ENCODE measurements at regions not wholly inside any gene's neighbourhood (a gene's known extent, or its start where the extent isn't known, plus 50 kb on each side); places are given as distances from the start of the nearest gene placed in this dataset.

DNA sequence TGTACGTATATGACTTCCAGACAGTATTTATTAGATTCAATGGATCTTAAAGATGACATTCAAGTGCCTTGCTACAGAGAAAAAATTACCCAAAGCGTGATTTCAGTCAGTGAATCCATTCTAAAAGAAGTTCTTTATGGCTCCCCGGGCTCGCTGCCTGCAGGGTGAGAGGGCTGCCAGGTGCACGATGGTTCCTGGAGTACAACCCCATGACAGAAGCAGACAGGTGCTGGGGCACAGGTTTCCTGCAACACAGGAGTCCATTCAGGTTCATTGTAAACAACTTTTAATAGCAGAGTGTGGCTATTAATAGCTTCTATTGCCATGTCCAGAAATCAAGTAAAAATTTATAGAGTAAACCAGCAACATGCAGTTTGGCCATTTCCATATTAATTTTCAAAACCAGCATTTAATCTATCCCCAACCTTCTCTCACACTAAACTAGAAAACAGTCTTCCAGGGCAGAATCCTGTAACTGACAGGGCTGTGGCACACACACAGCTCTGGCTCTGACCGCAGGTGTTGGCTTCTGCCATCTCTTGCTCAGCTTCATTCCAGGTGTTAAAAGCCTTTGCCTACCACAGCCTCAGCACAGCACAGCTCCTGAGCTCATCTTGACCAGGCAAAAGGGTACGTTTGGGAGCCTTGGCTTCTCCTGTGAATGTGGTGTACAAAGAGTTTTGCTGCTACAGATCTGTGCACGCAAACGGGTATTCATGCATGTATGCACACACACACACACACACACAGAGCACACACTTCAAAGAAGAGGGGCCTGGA, 185.9 kb downstream of the MEX3B start:
- TF ChIP-seq, protein P1, sequence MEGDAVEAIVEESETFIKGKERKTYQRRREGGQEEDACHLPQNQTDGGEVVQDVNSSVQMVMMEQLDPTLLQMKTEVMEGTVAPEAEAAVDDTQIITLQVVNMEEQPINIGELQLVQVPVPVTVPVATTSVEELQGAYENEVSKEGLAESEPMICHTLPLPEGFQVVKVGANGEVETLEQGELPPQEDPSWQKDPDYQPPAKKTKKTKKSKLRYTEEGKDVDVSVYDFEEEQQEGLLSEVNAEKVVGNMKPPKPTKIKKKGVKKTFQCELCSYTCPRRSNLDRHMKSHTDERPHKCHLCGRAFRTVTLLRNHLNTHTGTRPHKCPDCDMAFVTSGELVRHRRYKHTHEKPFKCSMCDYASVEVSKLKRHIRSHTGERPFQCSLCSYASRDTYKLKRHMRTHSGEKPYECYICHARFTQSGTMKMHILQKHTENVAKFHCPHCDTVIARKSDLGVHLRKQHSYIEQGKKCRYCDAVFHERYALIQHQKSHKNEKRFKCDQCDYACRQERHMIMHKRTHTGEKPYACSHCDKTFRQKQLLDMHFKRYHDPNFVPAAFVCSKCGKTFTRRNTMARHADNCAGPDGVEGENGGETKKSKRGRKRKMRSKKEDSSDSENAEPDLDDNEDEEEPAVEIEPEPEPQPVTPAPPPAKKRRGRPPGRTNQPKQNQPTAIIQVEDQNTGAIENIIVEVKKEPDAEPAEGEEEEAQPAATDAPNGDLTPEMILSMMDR (conservative IDR thresholded peaks at IDR 0.05; ENCODE audit: low read depth in 2 of 2) = no peak
- TF ChIP-seq, protein P2, sequence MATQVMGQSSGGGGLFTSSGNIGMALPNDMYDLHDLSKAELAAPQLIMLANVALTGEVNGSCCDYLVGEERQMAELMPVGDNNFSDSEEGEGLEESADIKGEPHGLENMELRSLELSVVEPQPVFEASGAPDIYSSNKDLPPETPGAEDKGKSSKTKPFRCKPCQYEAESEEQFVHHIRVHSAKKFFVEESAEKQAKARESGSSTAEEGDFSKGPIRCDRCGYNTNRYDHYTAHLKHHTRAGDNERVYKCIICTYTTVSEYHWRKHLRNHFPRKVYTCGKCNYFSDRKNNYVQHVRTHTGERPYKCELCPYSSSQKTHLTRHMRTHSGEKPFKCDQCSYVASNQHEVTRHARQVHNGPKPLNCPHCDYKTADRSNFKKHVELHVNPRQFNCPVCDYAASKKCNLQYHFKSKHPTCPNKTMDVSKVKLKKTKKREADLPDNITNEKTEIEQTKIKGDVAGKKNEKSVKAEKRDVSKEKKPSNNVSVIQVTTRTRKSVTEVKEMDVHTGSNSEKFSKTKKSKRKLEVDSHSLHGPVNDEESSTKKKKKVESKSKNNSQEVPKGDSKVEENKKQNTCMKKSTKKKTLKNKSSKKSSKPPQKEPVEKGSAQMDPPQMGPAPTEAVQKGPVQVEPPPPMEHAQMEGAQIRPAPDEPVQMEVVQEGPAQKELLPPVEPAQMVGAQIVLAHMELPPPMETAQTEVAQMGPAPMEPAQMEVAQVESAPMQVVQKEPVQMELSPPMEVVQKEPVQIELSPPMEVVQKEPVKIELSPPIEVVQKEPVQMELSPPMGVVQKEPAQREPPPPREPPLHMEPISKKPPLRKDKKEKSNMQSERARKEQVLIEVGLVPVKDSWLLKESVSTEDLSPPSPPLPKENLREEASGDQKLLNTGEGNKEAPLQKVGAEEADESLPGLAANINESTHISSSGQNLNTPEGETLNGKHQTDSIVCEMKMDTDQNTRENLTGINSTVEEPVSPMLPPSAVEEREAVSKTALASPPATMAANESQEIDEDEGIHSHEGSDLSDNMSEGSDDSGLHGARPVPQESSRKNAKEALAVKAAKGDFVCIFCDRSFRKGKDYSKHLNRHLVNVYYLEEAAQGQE (IDR thresholded peaks at IDR 0.05; ENCODE audit: unreplicated experiment) = no peak
- TF ChIP-seq ZNF114 (CRISPR knock-in tag; IDR thresholded peaks at IDR 0.05) (no peak), NANOG (IDR thresholded peaks at IDR 0.05; ENCODE audit: borderline replicate concordance) (no peak)
- TF ChIP-seq, protein P3, sequence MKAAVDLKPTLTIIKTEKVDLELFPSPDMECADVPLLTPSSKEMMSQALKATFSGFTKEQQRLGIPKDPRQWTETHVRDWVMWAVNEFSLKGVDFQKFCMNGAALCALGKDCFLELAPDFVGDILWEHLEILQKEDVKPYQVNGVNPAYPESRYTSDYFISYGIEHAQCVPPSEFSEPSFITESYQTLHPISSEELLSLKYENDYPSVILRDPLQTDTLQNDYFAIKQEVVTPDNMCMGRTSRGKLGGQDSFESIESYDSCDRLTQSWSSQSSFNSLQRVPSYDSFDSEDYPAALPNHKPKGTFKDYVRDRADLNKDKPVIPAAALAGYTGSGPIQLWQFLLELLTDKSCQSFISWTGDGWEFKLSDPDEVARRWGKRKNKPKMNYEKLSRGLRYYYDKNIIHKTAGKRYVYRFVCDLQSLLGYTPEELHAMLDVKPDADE (IDR thresholded peaks at IDR 0.05) = no peak

Measured in GM23338 (cell line).